Trophoblast cell (in vitro differentiated cells and primary cell): ENCODE measurements at regions not wholly inside any gene's neighbourhood (a gene's known extent, or its start where the extent isn't known, plus 50 kb on each side); places are given as distances from the start of the nearest gene placed in this dataset.
"Not testable (repeated sequence)": the region's sequence is repeated elsewhere in the genome, so short reads cannot be mapped to it uniquely, and the experiment has no call there.

Source experiments
- DNase-seq, 2 donors: peaks; one replicate each; pipeline ENCODE4 v3.0.0-alpha.2; 2016
- H2AFZ ChIP-seq: 2 replicates; pipeline ENCODE4 v1.6.1; 2013; ENCODE audit warnings: low read length, moderate library complexity, mild to moderate bottlenecking; ENCODE audit not compliant: insufficient read depth, poor library complexity
- H2AK5ac ChIP-seq: 2 replicates; pipeline ENCODE4 v1.6.1; 2013; ENCODE audit warnings: mild to moderate bottlenecking, low read length
- H2BK120ac ChIP-seq: 2 replicates; pipeline ENCODE4 v1.6.1; 2013; ENCODE audit warnings: low read length, mild to moderate bottlenecking, moderate library complexity; ENCODE audit not compliant: insufficient read depth, poor library complexity
- H2BK12ac ChIP-seq: 2 replicates; pipeline ENCODE4 v1.6.1; 2013; ENCODE audit warnings: mild to moderate bottlenecking, low read length, moderate library complexity
- H2BK5ac ChIP-seq: 2 replicates; pipeline ENCODE4 v1.6.1; 2013; ENCODE audit warnings: low read length, low read depth, moderate library complexity, mild to moderate bottlenecking; ENCODE audit not compliant: poor library complexity
- H3K14ac ChIP-seq: 2 replicates; pipeline ENCODE4 v1.6.1; 2013; ENCODE audit warnings: mild to moderate bottlenecking, low read length
- H3K18ac ChIP-seq: 2 replicates; pipeline ENCODE4 v1.6.1; 2013; ENCODE audit warnings: mild to moderate bottlenecking, low read length
- H3K23ac ChIP-seq: 2 replicates; pipeline ENCODE4 v1.6.1; 2013; ENCODE audit warnings: low read length
- H3K27ac ChIP-seq: 2 replicates; pipeline ENCODE4 v1.5.1; 2013; ENCODE audit warnings: low read depth, mild to moderate bottlenecking, inconsistent platforms, low read length, moderate library complexity
- H3K27me3 ChIP-seq: 2 replicates; pipeline ENCODE4 v1.6.1; 2013; ENCODE audit warnings: inconsistent platforms, mild to moderate bottlenecking, low read length, moderate library complexity; ENCODE audit not compliant: insufficient read depth
- H3K36me3 ChIP-seq, 2 experiments: 1 replicate in 1 of 2; 2 replicates in 1 of 2; pipeline ENCODE4 v1.6.1; 2013; ENCODE audit warnings: low read length in 2 of 2, mild to moderate bottlenecking in 2 of 2, moderate library complexity in 1 of 2; ENCODE audit not compliant: insufficient read depth in 2 of 2, control insufficient read depth in 1 of 2
- H3K4ac ChIP-seq: 2 replicates; pipeline ENCODE4 v1.6.1; 2013; ENCODE audit warnings: low read depth, mild to moderate bottlenecking, low read length, moderate library complexity
- H3K4me1 ChIP-seq, 2 experiments: 1 replicate in 1 of 2; 2 replicates in 1 of 2; pipeline ENCODE4 v1.6.1; 2013; ENCODE audit warnings: low read length in 2 of 2, mild to moderate bottlenecking in 2 of 2, moderate library complexity in 1 of 2; ENCODE audit not compliant: insufficient read depth in 2 of 2, control insufficient read depth in 1 of 2
- H3K4me2 ChIP-seq: 2 replicates; pipeline ENCODE4 v1.6.1; 2013; ENCODE audit warnings: inconsistent platforms, mild to moderate bottlenecking, low read length, moderate library complexity
- H3K4me3 ChIP-seq: 2 replicates; pipeline ENCODE4 v1.5.1; 2013; ENCODE audit warnings: mild to moderate bottlenecking, low read depth, low read length, inconsistent platforms
- H3K79me1 ChIP-seq: one replicate; pipeline ENCODE4 v1.6.1; 2013; ENCODE audit warnings: low read length
- H3K79me2 ChIP-seq: 2 replicates; pipeline ENCODE4 v1.6.1; 2013; ENCODE audit warnings: low read length, mild to moderate bottlenecking; ENCODE audit not compliant: control insufficient read depth, insufficient read depth, poor library complexity
- H3K9ac ChIP-seq: 2 replicates; pipeline ENCODE4 v1.6.1; 2013; ENCODE audit warnings: mild to moderate bottlenecking, low read length
- H3K9me3 ChIP-seq: 2 replicates; pipeline ENCODE4 v1.6.1; 2013; ENCODE audit warnings: low read depth, mild to moderate bottlenecking, control low read depth, inconsistent platforms, low read length; ENCODE audit not compliant: insufficient read depth
- H4K12ac ChIP-seq: 2 replicates; pipeline ENCODE4 v1.6.1; 2013; ENCODE audit warnings: low read depth, mild to moderate bottlenecking, low read length, moderate library complexity
- H4K8ac ChIP-seq: 2 replicates; pipeline ENCODE4 v1.6.1; 2013; ENCODE audit warnings: low read depth, mild to moderate bottlenecking, low read length, moderate library complexity
- H4K91ac ChIP-seq: one replicate; pipeline ENCODE4 v1.6.1; 2013; ENCODE audit warnings: low read depth, mild to moderate bottlenecking, low read length, moderate library complexity
- WGBS: extraction: QIAGEN DNeasy Blood & Tissue Kit; methylation state at CpG from one replicate; pipeline ENCODE4 v1.1.7; 2013; ENCODE audit warnings: missing lambda C conversion rate; ENCODE audit not compliant: insufficient read length, insufficient coverage; ENCODE audit errors: extremely low coverage; 5-methylcytosine and 5-hydroxymethylcytosine counted together

- no peak overlapping the region for H2AK5ac ChIP-seq
Observed at GRCh38 chr10:27344568-27345454, 104.2 kb upstream of the ACBD5 start.

GRCh38 chr10:27341001-27341400 is 100.4 kb upstream of the ACBD5 start:
- WGBS = no CpG with 5 or more reads among the region's 3 CpGs
- Histone ChIP-seq H3K79me1 (no peaks in the 10 kb centered on the region), H2AFZ (no peak overlapping the region), H2AK5ac (no peak overlapping the region), H3K36me3 (no peaks in the 10 kb centered on the region), H3K14ac (no peak overlapping the region), H3K4ac (no peak overlapping the region), H3K4me1 (no peaks in the 10 kb centered on the region), H3K9me3 (no peaks in the 10 kb centered on the region), H3K9ac (no peak overlapping the region), H3K79me2 (no peaks in the 10 kb centered on the region), H3K18ac (no peak overlapping the region), H3K27me3 (no peaks in the 10 kb centered on the region), H2BK120ac (no peak overlapping the region), H3K27ac (no peak overlapping the region), H4K8ac (no peak overlapping the region), H2BK12ac (no peak overlapping the region), H4K12ac (no peak overlapping the region), H3K4me3 (no peak overlapping the region), H4K91ac (no peak overlapping the region), H3K4me2 (no peak overlapping the region), H2BK5ac (no peak overlapping the region), H3K23ac (no peak overlapping the region)
- DNase-seq = no peak

More at GRCh38 chr10:27344568-27345454, 104.2 kb upstream of the ACBD5 start:
- Histone ChIP-seq H3K14ac (no peak overlapping the region), H3K36me3 (no peaks in the 10 kb centered on the region), H4K91ac (no peak overlapping the region), H3K79me2 (no peaks in the 10 kb centered on the region), H3K9me3 (no peaks in the 10 kb centered on the region), H4K8ac (no peak overlapping the region), H2AFZ (no peak overlapping the region), H4K12ac (no peak overlapping the region), H2BK120ac (no peak overlapping the region), H3K4ac (no peak overlapping the region), H3K9ac (no peak overlapping the region), H3K27me3 (no peaks in the 10 kb centered on the region), H2BK12ac (no peak overlapping the region), H3K4me3 (no peak overlapping the region), H3K4me1 (no peaks in the 10 kb centered on the region), H3K18ac (no peak overlapping the region), H3K79me1 (no peaks in the 10 kb centered on the region), H3K23ac (no peak overlapping the region), H3K4me2 (no peak overlapping the region), H2BK5ac (no peak overlapping the region), H3K27ac (no peak overlapping the region)
- WGBS = no CpG with 5 or more reads among the region's 8 CpGs
- DNase-seq = peak; percentile 66 to 78

GRCh38 chr10:27335246-27335645 is 94.6 kb upstream of the ACBD5 start:
- WGBS = no CpG with 5 or more reads among the region's 3 CpGs
- not testable (repeated sequence) for H2AK5ac ChIP-seq

GRCh38 chr10:27330074-27330473 is 89.5 kb upstream of the ACBD5 start:
- no peak overlapping the region for H2BK5ac ChIP-seq
- no CpG with 5 or more reads among the region's 3 CpGs for WGBS
- no peak overlapping the region for H3K9ac ChIP-seq
- no peak overlapping the region for H2BK12ac ChIP-seq
- H3K23ac ChIP-seq = no peak overlapping the region
- H3K4me2 ChIP-seq = no peak overlapping the region
- H3K27ac ChIP-seq = no peak overlapping the region
- no peaks in the 10 kb centered on the region for H3K27me3 ChIP-seq
- DNase-seq = no peak
- no peak overlapping the region for H3K18ac ChIP-seq
- H3K4ac ChIP-seq = no peak overlapping the region
- H2BK120ac ChIP-seq = no peak overlapping the region
- no peak overlapping the region for H4K12ac ChIP-seq
- no peaks in the 10 kb centered on the region for H3K79me1 ChIP-seq
- no peaks in the 10 kb centered on the region for H3K4me1 ChIP-seq
- no peaks in the 10 kb centered on the region for H3K9me3 ChIP-seq
- H2AK5ac ChIP-seq = no peak overlapping the region
- H3K79me2 ChIP-seq = no peaks in the 10 kb centered on the region
- no peak overlapping the region for H4K8ac ChIP-seq
- no peak overlapping the region for H3K14ac ChIP-seq
- no peaks in the 10 kb centered on the region for H3K36me3 ChIP-seq
- H3K4me3 ChIP-seq = no peak overlapping the region
- H2AFZ ChIP-seq = no peak overlapping the region
- no peak overlapping the region for H4K91ac ChIP-seq

More at GRCh38 chr10:27335246-27335645, 94.6 kb upstream of the ACBD5 start:
- not testable (repeated sequence) for H3K4me1 ChIP-seq, H4K8ac ChIP-seq, H3K79me2 ChIP-seq, H3K79me1 ChIP-seq, H3K4ac ChIP-seq, H3K36me3 ChIP-seq, H3K9me3 ChIP-seq, H2AFZ ChIP-seq, H4K91ac ChIP-seq, H3K4me3 ChIP-seq, H3K27me3 ChIP-seq, H3K27ac ChIP-seq, H3K18ac ChIP-seq, H2BK120ac ChIP-seq, H2BK12ac ChIP-seq, H3K14ac ChIP-seq, H4K12ac ChIP-seq, H3K4me2 ChIP-seq, H2BK5ac ChIP-seq, H3K9ac ChIP-seq, H3K23ac ChIP-seq
- peak in 1 of 2 donors; percentile 26 for DNase-seq
